Activated CD8-positive, alpha-beta T cell treated with anti-CD3 and anti-CD28 coated beads for 36 hours (primary cell): ENCODE measurements at regions not wholly inside any gene's neighbourhood (a gene's known extent, or its start where the extent isn't known, plus 50 kb on each side); places are given as distances from the start of the nearest gene placed in this dataset.

Source experiments
- ATAC-seq: fragments of 200-7000 bp; cut with Tn5 transposase; one replicate; pipeline ENCODE4 v1.10.0; 2021; ENCODE audit warnings: mild to moderate bottlenecking, moderate library complexity
- CTCF ChIA-PET: fragments of 350-600 bp; sonication (Branson Sonifier 250); formaldehyde crosslinking; loops from one replicate; lab custom pipeline; 2021; ENCODE audit warnings: antibody characterized with exemption; lab: Charles Lee
- POLR2A ChIA-PET: fragments of 350-600 bp; sonication (Branson Sonifier 250); formaldehyde crosslinking; loops from one replicate; lab custom pipeline; 2021; ENCODE audit warnings: antibody characterized with exemption; lab: Charles Lee
- DNase-seq: peaks from one replicate; pipeline ENCODE4 v3.0.0-alpha.2; 2020
- H3K27ac Mint-ChIP-seq: one replicate; pipeline ENCODE4 v1.8.0; 2021; ENCODE audit warnings: mild to moderate bottlenecking, mixed read lengths
- H3K27me3 Mint-ChIP-seq: one replicate; pipeline ENCODE4 v1.8.0; 2021; ENCODE audit warnings: mixed read lengths
- H3K36me3 Mint-ChIP-seq: one replicate; pipeline ENCODE4 v1.8.0; 2021; ENCODE audit warnings: low read depth, mixed read lengths
- H3K4me1 Mint-ChIP-seq: one replicate; pipeline ENCODE4 v1.8.0; 2021; ENCODE audit warnings: low read depth, mixed read lengths
- H3K4me3 Mint-ChIP-seq: one replicate; pipeline ENCODE4 v1.8.0; 2021; ENCODE audit warnings: mild to moderate bottlenecking, moderate library complexity, mixed read lengths
- H3K9me3 Mint-ChIP-seq: one replicate; pipeline ENCODE4 v1.8.0; 2021; ENCODE audit warnings: mixed read lengths
- CTCF ChIP-seq: fragments of 200-600 bp; IDR thresholded peaks from one replicate; pipeline ENCODE4 v1.8.0; 2022; ENCODE audit warnings: antibody characterized with exemption, mild to moderate bottlenecking
- intact Hi-C: fragments of 100-400 bp; cut with micrococcal nuclease; formaldehyde crosslinking; loops from one replicate; pipeline ENCODE4 v1.10.0; 2022

- Mint-ChIP-seq H3K4me1 (no peaks in the 10 kb centered on the region), H3K36me3 (no peaks in the 10 kb centered on the region), H3K4me3 (no peak overlapping the region), H3K27me3 (peaks cover 2% of the 10 kb centered on the region), H3K9me3 (no peaks in the 10 kb centered on the region), H3K27ac (no peak overlapping the region)
- no peak for DNase-seq
- ATAC-seq: no peak
- no peak for TF ChIP-seq CTCF
- ChIA-PET POLR2A (no interaction called here), CTCF (no interaction called here)
- intact Hi-C loops: no loop called here
These were observed 66.4 kb downstream of the NKX6-1 start for GRCh38 chr4:84432713-84433112.

- CTCF ChIA-PET: no interaction called here
- ATAC-seq: no peak
- no peak for TF ChIP-seq CTCF
- no peak for DNase-seq
- no peaks in the 10 kb centered on the region for H3K36me3 Mint-ChIP-seq
- POLR2A ChIA-PET: no interaction called here
- no peaks in the 10 kb centered on the region for H3K4me1 Mint-ChIP-seq
- H3K9me3 Mint-ChIP-seq: peaks cover 6% of the 10 kb centered on the region
- intact Hi-C loops: no loop called here
- no peaks in the 10 kb centered on the region for H3K27me3 Mint-ChIP-seq
- H3K27ac Mint-ChIP-seq: no peak overlapping the region
- H3K4me3 Mint-ChIP-seq: no peak overlapping the region
These were observed 78.5 kb downstream of the NKX6-1 start for GRCh38 chr4:84420608-84421007.

- H3K27ac Mint-ChIP-seq: no peak overlapping the region
- CTCF ChIA-PET: no interaction called here
- DNase-seq (no peak), ATAC-seq (no peak)
- no peaks in the 10 kb centered on the region for H3K27me3 Mint-ChIP-seq
- H3K36me3 Mint-ChIP-seq: no peaks in the 10 kb centered on the region
- H3K9me3 Mint-ChIP-seq: peaks cover 2% of the 10 kb centered on the region
- no peak for TF ChIP-seq CTCF
- H3K4me1 Mint-ChIP-seq: no peaks in the 10 kb centered on the region
- H3K4me3 Mint-ChIP-seq: no peak overlapping the region
- POLR2A ChIA-PET: no interaction called here
- intact Hi-C loops: no loop called here
These were observed 79.9 kb downstream of the NKX6-1 start for GRCh38 chr4:84419201-84419600.

GRCh38 chr4:84417997-84418709, 80.9 kb downstream of the NKX6-1 start:
- H3K9me3 Mint-ChIP-seq: peaks cover 2% of the 10 kb centered on the region
- no peak for ATAC-seq
- ChIA-PET POLR2A (no interaction called here), CTCF (no interaction called here)
- no peaks in the 10 kb centered on the region for H3K27me3 Mint-ChIP-seq
- TF ChIP-seq CTCF: no peak
- no peak for DNase-seq
- H3K4me3 Mint-ChIP-seq: no peak overlapping the region
- no peaks in the 10 kb centered on the region for H3K4me1 Mint-ChIP-seq
- intact Hi-C loops: no loop called here
- H3K27ac Mint-ChIP-seq: no peak overlapping the region
- no peaks in the 10 kb centered on the region for H3K36me3 Mint-ChIP-seq

- Mint-ChIP-seq H3K4me3 (no peak overlapping the region), H3K36me3 (no peaks in the 10 kb centered on the region), H3K9me3 (no peaks in the 10 kb centered on the region), H3K27me3 (no peaks in the 10 kb centered on the region), H3K27ac (no peak overlapping the region), H3K4me1 (no peaks in the 10 kb centered on the region)
- DNase-seq (no peak), ATAC-seq (no peak)
- CTCF ChIA-PET: no interaction called here
- intact Hi-C loops: no loop called here
- TF ChIP-seq CTCF: no peak
- POLR2A ChIA-PET: no interaction called here
These were observed 85.1 kb downstream of the NKX6-1 start for GRCh38 chr4:84413976-84414375.
